Neural progenitor cell (in vitro differentiated cells): ENCODE measurements at regions not wholly inside any gene's neighbourhood (a gene's known extent, or its start where the extent isn't known, plus 50 kb on each side); places are given as distances from the start of the nearest gene placed in this dataset.

Source experiments
- CTCF ChIP-seq: fragments of 200-600 bp; sonication (generic); IDR thresholded peaks from 2 replicates; pipeline ENCODE4 v1.5.1; 2017; ENCODE audit warnings: antibody characterized with exemption, mild to moderate bottlenecking
- EZH2 ChIP-seq: fragments of 200-600 bp; sonication (generic); IDR thresholded peaks from 2 replicates; pipeline ENCODE4 v1.6.1; 2017; ENCODE audit warnings: antibody characterized with exemption, mild to moderate bottlenecking, moderate library complexity

GRCh38 chr6:33962246-33963027 is 158.6 kb upstream of the MLN start:
- TF ChIP-seq CTCF = no peak
- no peak for TF ChIP-seq EZH2
